Neural cell (in vitro differentiated cells): ENCODE measurements at regions not wholly inside any gene's neighbourhood (a gene's known extent, or its start where the extent isn't known, plus 50 kb on each side); places are given as distances from the start of the nearest gene placed in this dataset.

ENCODE experiments used
- H2AFZ ChIP-seq: fragments of 200-600, 300-800 bp; sonication (generic), shearing (Covaris generic); 2 replicates; pipeline ENCODE4 v1.6.0; 2014; ENCODE audit warnings: low read depth, mild to moderate bottlenecking, antibody characterized with exemption, low read length, moderate library complexity
- H3F3A ChIP-seq: fragments of 200-600 bp; shearing (Covaris generic); 2 replicates; pipeline ENCODE4 v1.6.1; 2016; ENCODE audit warnings: mild to moderate bottlenecking, moderate library complexity, mixed read lengths, antibody characterized with exemption, low read length; ENCODE audit not compliant: insufficient read depth, poor library complexity, severe bottlenecking
- H3K27ac ChIP-seq: fragments of 200-600, 300-800 bp; sonication (generic), shearing (Covaris generic); 2 replicates; pipeline ENCODE4 v1.5.1; 2014; ENCODE audit warnings: mild to moderate bottlenecking, low read length, moderate library complexity
- H3K27me3 ChIP-seq: fragments of 300-800, 200-600 bp; sonication (generic), shearing (Covaris generic); 2 replicates; pipeline ENCODE4 v1.6.0; 2014; ENCODE audit warnings: mild to moderate bottlenecking, low read depth, low read length, moderate library complexity; ENCODE audit not compliant: insufficient read depth
- H3K36me3 ChIP-seq: fragments of 300-800, 200-600 bp; sonication (generic), shearing (Covaris generic); 2 replicates; pipeline ENCODE4 v1.5.1; 2014; ENCODE audit warnings: mild to moderate bottlenecking, antibody characterized with exemption, low read length, moderate library complexity; ENCODE audit not compliant: insufficient read depth
- H3K4me2 ChIP-seq: fragments of 300-800, 200-600 bp; sonication (generic), shearing (Covaris generic); 2 replicates; pipeline ENCODE4 v1.6.0; 2014; ENCODE audit warnings: mild to moderate bottlenecking, low read length
- H3K4me3 ChIP-seq: fragments of 300-800, 200-600 bp; sonication (generic), shearing (Covaris generic); 2 replicates; pipeline ENCODE4 v1.5.1; 2014; ENCODE audit warnings: mild to moderate bottlenecking, low read length, moderate library complexity
- H3K79me2 ChIP-seq: fragments of 200-600 bp; shearing (Covaris generic); replicated peaks from 2 replicates; pipeline ENCODE4 v1.6.0; 2014; ENCODE audit warnings: mild to moderate bottlenecking, low read length, moderate library complexity; ENCODE audit not compliant: insufficient read depth
- H3K9ac ChIP-seq: fragments of 300-800, 200-600 bp; sonication (generic), shearing (Covaris generic); 2 replicates; pipeline ENCODE4 v1.6.1; 2016; ENCODE audit warnings: mild to moderate bottlenecking, low read length, mixed read lengths
- H3K9me2 ChIP-seq: fragments of 200-600 bp; shearing (Covaris generic); 2 replicates; pipeline ENCODE4 v1.6.1; 2016; ENCODE audit warnings: mild to moderate bottlenecking, low read length, mixed read lengths; ENCODE audit not compliant: insufficient read depth
- H3K9me3 ChIP-seq: fragments of 200-600, 300-800 bp; sonication (generic), shearing (Covaris generic); 2 replicates; pipeline ENCODE4 v1.6.1; 2016; ENCODE audit warnings: mild to moderate bottlenecking, mixed run types, low read length, moderate library complexity, mixed read lengths
- H4K20me1 ChIP-seq: fragments of 200-600 bp; shearing (Covaris generic); 2 replicates; pipeline ENCODE4 v1.6.1; 2016; ENCODE audit warnings: mild to moderate bottlenecking, mixed run types; ENCODE audit not compliant: insufficient read depth
- EP300 ChIP-seq: fragments of 450-650 bp; conservative IDR thresholded peaks from 2 replicates; pipeline ENCODE4 v1.6.1; 2014; ENCODE audit warnings: antibody characterized with exemption, mild to moderate bottlenecking, moderate library complexity; ENCODE audit not compliant: poor library complexity, severe bottlenecking
- EZH2 ChIP-seq: fragments of 200-600, 300-800 bp; shearing (Covaris generic), sonication (generic); IDR thresholded peaks from 2 replicates; pipeline ENCODE4 v1.6.1; 2014; ENCODE audit warnings: antibody characterized with exemption, low read length, borderline replicate concordance, mild to moderate bottlenecking; ENCODE audit not compliant: insufficient read depth, poor library complexity, severe bottlenecking
- MXI1 ChIP-seq: fragments of 450-650 bp; conservative IDR thresholded peaks from 2 replicates; pipeline ENCODE4 v1.6.1; 2014; ENCODE audit warnings: antibody characterized with exemption, mild to moderate bottlenecking; ENCODE audit not compliant: poor library complexity, severe bottlenecking
- POLR2AphosphoS5 ChIP-seq: IDR thresholded peaks from 2 replicates; pipeline ENCODE4 v1.6.1; 2012
- RAD21 ChIP-seq: fragments of 450-650 bp; conservative IDR thresholded peaks from 2 replicates; pipeline ENCODE4 v1.6.1; 2014; ENCODE audit warnings: antibody characterized with exemption, mild to moderate bottlenecking, moderate library complexity
- SMC3 ChIP-seq: fragments of 450-650 bp; conservative IDR thresholded peaks from 2 replicates; pipeline ENCODE4 v1.6.1; 2014; ENCODE audit warnings: antibody characterized with exemption, mild to moderate bottlenecking, moderate library complexity; ENCODE audit not compliant: poor library complexity
- TAF1 ChIP-seq: IDR thresholded peaks from 2 replicates; pipeline ENCODE4 v1.6.1; 2012; ENCODE audit warnings: low read depth
- TF ChIP-seq, protein P1 (sequence below): fragments of 450-650 bp; IDR thresholded peaks from 2 replicates; pipeline ENCODE4 v1.5.1; 2014; ENCODE audit warnings: antibody characterized with exemption, mild to moderate bottlenecking, moderate library complexity; ENCODE audit not compliant: poor library complexity, severe bottlenecking
- TF ChIP-seq, protein P2 (sequence below): IDR thresholded peaks from 2 replicates; pipeline ENCODE4 v1.6.1; 2012; ENCODE audit warnings: borderline replicate concordance

DNA sequence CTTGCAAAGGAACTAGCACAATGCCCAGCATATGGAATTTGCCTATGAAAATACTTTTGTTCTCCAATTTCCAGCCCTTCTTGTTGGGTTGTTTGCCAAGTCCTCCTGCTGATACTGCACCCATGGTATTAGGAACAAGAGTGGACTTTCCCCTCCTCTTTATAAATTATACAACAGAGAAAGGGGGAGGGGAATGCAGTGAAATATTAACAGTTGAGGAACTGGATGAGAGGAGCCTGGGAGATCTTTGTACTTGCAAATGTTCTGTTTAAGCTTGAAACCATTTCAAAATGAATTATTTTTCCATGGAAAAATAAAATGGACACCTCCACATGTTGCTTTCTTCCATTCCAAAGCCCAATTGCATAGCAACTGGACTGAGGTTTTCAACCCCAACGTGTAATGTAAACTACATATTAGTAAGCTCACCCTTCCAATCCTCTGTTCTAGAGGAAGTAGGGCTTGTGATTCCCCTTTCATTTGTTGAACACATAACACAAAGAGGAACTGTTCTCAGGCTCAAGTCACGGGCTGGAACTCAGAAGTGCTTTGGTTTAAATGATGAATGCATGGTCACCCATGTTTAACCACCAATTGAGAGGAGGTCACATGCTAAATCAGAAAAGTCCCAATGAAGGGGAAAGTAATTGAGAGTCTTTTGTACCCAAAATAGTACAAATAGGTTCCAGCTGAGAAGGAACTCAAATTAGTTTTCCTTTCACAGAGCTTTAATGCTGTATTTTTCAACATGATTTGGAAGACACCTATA, 66.2 kb upstream of the ZC3H12C start:
- H3K79me2 ChIP-seq, result no peaks in the 10 kb centered on the region
- TF ChIP-seq, protein P1, sequence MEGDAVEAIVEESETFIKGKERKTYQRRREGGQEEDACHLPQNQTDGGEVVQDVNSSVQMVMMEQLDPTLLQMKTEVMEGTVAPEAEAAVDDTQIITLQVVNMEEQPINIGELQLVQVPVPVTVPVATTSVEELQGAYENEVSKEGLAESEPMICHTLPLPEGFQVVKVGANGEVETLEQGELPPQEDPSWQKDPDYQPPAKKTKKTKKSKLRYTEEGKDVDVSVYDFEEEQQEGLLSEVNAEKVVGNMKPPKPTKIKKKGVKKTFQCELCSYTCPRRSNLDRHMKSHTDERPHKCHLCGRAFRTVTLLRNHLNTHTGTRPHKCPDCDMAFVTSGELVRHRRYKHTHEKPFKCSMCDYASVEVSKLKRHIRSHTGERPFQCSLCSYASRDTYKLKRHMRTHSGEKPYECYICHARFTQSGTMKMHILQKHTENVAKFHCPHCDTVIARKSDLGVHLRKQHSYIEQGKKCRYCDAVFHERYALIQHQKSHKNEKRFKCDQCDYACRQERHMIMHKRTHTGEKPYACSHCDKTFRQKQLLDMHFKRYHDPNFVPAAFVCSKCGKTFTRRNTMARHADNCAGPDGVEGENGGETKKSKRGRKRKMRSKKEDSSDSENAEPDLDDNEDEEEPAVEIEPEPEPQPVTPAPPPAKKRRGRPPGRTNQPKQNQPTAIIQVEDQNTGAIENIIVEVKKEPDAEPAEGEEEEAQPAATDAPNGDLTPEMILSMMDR, result no peak
- TF ChIP-seq MXI1 (no peak), TAF1 (no peak), SMC3 (no peak), EZH2 (no peak), POLR2AphosphoS5 (no peak), EP300 (no peak), RAD21 (no peak)
- TF ChIP-seq, protein P2, sequence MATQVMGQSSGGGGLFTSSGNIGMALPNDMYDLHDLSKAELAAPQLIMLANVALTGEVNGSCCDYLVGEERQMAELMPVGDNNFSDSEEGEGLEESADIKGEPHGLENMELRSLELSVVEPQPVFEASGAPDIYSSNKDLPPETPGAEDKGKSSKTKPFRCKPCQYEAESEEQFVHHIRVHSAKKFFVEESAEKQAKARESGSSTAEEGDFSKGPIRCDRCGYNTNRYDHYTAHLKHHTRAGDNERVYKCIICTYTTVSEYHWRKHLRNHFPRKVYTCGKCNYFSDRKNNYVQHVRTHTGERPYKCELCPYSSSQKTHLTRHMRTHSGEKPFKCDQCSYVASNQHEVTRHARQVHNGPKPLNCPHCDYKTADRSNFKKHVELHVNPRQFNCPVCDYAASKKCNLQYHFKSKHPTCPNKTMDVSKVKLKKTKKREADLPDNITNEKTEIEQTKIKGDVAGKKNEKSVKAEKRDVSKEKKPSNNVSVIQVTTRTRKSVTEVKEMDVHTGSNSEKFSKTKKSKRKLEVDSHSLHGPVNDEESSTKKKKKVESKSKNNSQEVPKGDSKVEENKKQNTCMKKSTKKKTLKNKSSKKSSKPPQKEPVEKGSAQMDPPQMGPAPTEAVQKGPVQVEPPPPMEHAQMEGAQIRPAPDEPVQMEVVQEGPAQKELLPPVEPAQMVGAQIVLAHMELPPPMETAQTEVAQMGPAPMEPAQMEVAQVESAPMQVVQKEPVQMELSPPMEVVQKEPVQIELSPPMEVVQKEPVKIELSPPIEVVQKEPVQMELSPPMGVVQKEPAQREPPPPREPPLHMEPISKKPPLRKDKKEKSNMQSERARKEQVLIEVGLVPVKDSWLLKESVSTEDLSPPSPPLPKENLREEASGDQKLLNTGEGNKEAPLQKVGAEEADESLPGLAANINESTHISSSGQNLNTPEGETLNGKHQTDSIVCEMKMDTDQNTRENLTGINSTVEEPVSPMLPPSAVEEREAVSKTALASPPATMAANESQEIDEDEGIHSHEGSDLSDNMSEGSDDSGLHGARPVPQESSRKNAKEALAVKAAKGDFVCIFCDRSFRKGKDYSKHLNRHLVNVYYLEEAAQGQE, result no peak
- no peaks in the 10 kb centered on the region for H3K36me3 ChIP-seq
- no peaks in the 10 kb centered on the region for H3K9me2 ChIP-seq
- H2AFZ ChIP-seq, result no peak overlapping the region
- H3K27me3 ChIP-seq, result no peaks in the 10 kb centered on the region
- H4K20me1 ChIP-seq, result no peaks in the 10 kb centered on the region
- no peak overlapping the region for H3K9ac ChIP-seq
- no peak overlapping the region for H3K4me2 ChIP-seq
- no peaks in the 10 kb centered on the region for H3K9me3 ChIP-seq
- H3K27ac ChIP-seq, result no peak overlapping the region
- H3F3A ChIP-seq, result no peaks in the 10 kb centered on the region
- no peak overlapping the region for H3K4me3 ChIP-seq

DNA sequence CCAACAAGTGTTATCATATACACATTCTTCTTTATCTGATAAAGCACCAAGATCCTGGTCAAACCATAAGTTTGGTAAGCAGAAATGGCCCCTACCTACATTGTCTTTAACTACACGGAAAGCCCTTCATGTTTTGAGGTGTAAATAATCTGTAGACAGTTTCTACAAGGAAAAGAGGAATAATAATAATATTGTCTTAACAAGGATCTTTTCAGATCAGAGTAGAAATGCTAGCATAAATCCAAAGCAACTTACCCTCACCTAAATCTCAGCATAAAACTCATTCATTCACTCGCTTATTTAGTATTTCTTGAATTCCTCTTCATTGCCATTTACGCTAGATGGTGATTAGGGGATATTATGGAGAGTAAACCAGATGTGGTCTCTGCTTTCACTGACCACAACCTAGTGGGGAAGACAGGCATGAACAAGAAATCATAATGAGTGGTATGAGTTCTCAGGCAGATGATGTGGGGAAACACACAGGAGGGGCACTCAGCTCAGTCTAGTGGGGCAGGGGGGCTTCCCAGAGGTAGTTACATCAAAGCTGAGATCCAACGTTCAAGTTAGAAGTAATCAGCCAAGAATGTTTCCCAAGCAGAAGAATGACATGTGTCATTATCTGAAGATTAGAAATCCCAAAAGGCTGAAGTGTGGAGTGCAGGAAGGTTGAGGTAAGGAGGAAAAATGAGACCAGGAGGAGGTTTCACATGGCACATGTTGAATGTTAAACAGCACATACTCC, 65.4 kb upstream of the ZC3H12C start:
- Histone ChIP-seq H4K20me1 (no peaks in the 10 kb centered on the region), H3K9ac (no peak overlapping the region), H3K27ac (peak overlapping the region; percentile 48), H3K9me3 (no peaks in the 10 kb centered on the region), H2AFZ (no peak overlapping the region), H3F3A (no peaks in the 10 kb centered on the region), H3K36me3 (no peaks in the 10 kb centered on the region), H3K4me2 (no peak overlapping the region), H3K79me2 (no peaks in the 10 kb centered on the region), H3K4me3 (peak overlapping the region; percentile 23), H3K27me3 (no peaks in the 10 kb centered on the region), H3K9me2 (no peaks in the 10 kb centered on the region)
- TF ChIP-seq, protein P2, result no peak
- TF ChIP-seq EZH2 (no peak), POLR2AphosphoS5 (no peak), RAD21 (no peak), SMC3 (no peak), MXI1 (no peak), TAF1 (no peak), EP300 (no peak)
- TF ChIP-seq, protein P1, result no peak
